Hematopoietic multipotent progenitor cell treated with erythropoietin and hydrocortisone succinate and interleukin-3 and kit ligand, for 4 days (in vitro differentiated cells): ENCODE measurements at regions not wholly inside any gene's neighbourhood (a gene's known extent, or its start where the extent isn't known, plus 50 kb on each side); places are given as distances from the start of the nearest gene placed in this dataset.

Source experiments
- DNase-seq: peaks from one replicate; pipeline ENCODE4 v3.0.0-alpha.2; 2015

DNA sequence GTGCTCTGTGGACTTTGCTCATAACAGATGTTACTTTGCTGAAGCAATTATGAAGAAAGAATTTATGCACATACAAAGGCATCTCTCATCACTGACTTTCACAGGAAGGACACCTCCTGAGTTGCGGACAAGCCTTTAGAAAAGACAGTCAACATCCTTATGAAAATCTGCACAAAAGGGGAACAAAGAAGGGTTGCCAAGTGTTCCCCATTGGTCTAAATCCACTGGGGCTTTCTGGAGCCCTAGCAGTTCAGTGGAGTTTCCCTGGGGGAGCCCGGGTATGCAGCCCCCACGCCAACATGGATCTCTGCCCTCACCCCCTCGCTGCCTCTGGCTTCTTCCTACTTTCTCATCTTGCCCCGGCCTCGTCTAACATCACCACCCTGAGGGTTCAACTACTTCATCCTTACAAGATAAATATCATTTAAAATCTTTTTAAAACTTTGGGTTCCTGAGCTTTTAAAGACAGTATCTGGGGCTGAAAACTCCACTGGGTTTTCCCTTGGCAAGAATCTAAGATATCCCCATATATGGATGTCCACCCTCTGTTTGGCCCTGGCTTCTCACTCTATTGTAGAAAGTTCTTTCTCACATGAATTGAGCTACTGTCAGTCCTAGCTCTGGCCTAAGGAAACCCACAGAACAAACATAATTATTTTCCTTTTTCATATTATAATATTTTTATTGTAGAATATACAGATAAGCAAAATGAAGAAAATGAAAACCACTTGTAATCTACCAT lies 207.9 kb upstream of the RGMA start:
- DNase-seq: no peak

DNA sequence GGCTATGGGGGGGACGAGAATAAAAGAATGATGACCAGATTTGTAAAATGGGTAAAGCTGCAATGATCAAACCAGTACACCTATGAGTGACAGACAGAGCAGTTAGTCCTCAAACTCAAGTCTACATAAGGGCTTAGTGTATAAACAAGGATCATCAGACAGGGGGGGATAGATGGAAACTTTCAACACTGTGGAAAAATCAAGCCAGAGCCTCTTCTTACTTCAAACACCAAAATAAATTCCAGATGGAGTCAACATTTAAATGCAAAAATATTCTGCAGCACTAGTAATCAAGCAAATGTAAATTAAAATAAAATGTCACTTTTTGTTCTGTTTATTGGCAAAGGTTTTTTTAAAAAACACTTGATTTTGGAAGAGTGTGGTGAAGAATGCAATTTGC lies 205.9 kb upstream of the RGMA start:
- no peak for DNase-seq

DNA sequence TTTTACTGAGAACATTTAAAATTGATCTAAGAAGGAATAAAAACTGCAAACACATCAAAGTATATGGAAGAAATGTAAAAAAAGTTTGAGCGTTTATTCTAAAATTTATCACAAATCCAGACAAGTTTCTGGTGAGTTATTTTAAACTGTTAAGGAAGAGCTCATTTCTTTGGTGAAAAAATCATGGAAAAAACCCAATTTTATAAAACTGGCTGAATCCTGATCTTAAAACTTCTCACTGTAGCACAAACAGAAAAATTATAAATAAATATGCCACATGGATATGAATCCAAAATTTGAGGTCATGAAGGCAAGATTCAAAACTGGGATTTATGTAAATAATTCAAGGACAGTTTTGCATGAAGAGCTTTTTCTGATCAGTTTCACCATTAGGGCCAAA lies 205.1 kb upstream of the RGMA start:
- no peak for DNase-seq

DNA sequence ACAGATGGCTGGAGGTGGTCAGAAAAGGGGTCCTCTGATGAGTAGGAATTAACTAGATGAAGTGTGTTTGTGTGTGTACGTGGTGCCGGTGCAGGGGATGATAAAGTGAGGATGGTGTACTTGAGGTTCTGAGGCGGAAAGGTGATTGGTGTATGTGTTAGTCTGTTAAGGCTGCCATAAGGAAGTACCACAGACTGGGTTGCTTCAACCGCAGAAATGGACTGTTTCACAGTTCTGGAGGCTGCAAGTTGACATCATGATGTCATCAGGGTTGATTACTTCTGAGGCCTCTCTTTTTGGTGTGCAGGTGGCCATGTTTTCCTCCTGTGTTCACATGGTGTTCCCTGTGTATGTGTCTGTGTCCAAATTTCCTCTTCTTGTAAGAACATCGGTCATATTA lies 202.4 kb upstream of the RGMA start:
- no peak for DNase-seq

DNA sequence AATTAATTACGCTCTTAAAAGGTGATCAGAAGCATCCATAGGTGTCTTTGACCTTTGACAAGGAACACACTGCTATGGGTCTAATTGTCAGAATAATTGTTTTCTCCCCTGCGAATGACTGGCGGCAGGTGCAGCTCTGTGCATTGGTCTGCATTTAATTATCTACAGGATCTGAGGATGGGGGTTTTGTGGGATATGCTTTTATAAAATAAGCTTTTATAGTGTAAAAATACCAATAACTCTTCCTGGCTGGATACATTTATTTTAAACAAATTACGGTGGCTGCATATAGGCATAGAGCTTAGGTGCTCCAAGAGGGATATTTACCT lies 201.6 kb upstream of the RGMA start:
- no peak for DNase-seq

DNA sequence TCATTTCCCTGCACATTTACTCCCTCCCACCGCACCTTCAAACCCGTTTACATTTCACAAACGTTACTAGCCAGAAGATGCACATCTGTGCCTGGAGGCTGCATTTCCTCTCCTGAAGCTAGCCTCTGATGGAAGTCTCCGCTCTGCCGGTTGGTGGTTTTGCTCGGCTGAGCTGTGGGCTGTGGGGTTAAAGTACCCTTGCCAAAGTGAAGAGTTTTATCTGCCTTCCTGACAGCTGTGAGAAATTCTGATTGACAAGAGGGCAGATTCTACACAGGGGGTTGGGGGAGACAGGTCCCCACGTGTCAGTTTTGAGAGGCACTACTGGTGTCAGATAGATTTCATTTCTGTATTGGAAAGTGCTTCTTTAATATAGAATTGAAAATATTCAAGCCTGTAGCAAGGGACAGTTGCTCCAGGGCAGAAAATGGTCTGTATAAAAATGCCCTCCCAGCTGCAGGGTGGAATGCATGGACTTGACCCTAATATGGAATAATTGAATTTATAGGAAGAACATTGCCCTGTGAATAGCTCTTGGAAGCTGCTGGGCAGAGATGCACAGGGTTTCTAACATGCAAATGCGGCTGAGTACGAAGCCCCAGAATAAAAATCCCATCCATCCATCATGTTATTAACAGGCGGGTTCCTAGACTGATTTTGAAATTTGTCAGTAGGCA lies 201.1 kb upstream of the RGMA start:
- peak; percentile 63 for DNase-seq

DNA sequence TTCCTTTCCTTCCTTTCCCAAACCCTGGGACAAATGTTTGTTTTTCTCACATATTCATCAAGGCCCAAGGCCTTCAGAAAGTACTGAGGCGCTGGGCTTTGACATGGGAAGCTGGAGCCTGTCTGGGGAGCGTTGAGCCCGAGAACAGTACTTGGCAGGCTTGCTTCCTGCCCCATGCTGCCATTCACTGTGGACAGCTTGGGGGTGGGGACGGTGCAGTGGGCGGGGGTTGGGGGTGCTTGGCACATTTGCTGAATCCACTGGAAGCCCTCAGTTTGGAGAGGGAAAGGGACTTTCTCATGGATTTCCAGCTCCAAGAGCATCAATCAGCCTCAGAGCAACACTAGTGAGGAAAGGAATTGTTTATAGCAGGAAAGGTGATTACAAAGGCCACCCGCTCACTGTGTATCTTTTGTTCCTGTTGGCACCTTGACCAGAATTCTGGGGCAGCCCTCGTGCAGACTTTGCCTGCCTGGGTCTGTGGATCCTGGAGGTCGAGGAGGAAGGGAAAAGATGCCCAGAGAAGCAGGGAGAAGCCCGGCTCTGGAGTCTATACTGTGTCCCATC lies 199.8 kb upstream of the RGMA start:
- no peak for DNase-seq

DNA sequence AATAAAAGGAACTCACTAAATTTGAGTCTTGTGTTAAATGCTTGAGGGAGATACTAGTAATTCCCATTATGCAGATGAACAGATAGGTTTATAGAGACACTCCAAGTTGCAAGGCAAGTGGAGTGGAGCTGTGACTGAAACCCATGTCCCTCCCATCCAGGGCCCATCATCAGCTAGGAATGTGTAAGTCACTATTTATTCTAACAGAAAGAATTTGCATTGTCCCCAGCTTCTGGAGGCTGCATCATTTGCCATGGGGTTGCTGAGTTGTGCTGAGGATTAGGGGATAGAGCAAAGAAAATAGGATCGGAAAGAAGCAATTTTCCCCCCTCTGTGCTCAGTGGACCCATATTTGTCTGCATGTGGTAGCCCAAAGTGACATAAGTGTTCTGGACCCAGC lies 197.4 kb upstream of the RGMA start:
- DNase-seq: no peak

DNA sequence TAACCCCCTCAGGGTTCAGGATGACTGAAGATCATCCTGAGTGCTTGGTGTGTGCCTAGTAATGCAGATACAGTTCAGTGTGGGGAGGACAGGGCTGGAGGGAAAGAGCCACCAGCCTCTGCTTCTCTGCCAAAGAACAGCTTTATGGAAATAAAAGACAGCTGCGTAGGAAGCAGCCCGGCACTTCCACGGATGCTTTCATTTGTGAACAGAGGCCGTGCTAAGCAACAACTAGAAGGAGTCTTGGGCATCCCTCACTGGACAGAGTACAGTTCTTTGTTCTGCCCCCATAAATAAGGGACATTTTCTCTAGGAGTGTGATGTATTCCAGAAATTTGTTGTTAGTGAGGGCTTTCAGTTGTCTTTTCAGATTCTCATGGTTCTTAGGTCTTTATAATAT lies 194.8 kb upstream of the RGMA start:
- no peak for DNase-seq

DNA sequence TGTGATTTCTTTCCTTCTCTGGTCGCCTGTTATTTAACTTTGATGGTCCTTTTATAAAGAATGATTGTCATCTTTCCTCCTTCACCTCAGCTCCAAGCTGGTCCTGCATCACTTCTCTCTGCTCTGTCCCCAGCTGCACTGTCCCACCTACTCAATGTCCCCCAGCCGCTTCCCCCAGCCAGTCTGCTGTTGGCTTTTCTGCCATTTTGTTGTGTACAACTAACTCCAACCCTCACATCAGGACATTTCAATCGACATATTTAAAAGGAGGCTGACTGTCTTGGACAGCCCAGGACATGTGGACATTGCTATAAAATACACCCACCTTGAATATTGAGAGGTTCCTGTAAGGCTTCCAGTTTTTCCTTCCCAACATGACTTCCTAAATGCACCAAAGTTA lies 193.8 kb upstream of the RGMA start:
- no peak for DNase-seq

DNA sequence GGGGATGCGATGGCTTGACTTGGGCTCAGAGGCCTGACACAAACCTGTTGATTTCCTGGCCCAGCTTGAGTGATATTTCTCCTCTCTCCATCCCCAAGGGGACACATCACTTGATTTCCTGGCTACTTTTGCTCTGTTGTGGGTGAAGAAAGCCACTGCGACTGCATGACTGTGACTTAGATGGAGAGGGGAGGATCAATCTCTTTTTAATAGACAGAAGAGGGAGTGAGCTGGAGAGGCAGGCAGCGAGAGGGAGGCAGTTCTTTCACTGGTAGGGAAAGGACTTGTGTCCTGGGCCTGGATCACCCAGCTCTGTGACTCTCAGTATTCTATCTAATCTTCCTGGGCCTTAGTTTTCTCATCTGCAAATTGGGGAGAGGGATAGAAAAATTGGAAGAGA lies 189.8 kb upstream of the RGMA start:
- DNase-seq: no peak

DNA sequence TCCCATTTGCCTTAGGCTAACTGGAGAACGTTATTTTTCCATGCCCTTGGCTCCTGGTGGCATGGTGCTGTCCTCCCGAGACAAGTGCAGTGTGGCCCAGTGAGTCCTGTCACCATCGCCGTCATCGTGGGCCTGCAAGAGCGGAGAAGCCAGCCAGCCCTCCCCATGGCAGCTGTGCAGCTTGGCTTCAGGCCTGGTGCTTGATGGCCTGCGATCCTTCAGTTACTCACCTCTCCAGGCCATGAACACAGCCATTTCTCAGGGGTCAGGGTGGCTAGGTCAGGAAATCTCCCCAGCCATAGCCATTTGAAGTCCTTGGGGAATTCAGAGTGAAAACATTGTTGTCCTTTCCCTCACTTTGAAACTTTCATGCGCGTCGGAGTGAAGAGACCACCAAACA lies 189.0 kb upstream of the RGMA start:
- no peak for DNase-seq

DNA sequence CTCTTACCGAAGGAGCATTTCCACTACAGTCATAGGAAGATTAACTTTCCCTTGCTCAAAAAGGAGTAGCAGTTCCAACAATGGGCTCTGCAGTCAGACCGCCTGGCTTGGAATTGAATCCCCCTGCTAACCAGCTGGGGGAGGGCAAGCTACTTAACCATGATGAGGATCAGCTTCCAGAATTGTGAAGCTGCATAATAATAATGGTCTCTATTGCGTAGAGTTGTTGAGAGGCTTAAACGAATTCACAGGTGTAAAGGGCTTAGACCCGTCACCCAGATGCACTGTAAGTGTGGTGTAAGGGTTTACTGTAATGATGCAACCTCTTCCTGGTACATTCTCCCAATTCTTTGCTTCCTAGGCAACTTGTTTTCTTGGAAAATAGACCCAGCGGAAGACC lies 185.2 kb upstream of the RGMA start:
- DNase-seq: no peak

DNA sequence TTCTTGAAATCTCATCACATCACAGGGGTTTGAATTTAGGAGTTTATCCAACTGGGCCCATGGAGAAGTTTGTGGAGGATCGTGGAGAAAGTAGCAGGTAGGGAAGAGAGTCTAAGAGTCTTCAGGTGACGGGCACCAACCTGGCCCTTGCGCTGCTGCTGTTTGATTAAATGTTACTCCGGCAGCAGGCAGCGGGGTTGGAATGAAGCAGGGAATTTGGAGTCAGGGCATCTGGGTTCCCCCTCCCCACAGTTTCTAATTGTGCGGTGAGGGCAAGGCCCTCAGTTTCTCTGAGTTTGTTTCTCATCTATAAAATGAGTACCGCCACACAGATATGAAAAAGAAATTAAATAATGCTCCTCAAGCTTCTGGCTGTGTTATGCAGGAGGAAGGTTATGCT lies 182.9 kb upstream of the RGMA start:
- no peak for DNase-seq

DNA sequence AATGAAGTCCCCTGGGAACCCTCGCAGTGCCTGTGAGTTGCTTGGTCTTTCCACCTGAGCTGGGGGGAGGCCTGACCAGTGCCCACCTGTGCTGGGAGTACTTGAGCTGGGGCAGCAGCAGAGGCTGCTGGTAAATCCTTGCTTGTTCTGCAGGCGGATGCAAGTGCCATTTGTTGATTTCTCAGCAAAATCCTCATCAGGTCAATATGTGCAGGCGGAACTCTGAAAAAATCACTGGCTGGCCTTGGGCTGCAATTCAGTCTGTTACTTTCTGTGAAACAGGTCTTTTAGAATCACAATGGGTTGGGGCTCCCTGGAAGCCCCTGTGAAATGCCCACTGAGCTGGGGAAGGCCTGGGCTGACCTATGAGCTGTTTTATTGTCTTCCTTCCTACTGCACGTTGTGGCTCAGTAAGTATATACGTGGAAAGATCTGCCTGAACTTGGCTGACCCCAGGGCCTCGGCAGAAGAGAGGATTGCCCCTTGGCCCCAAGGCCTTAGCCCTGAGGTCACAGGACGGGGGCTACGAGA lies 182.0 kb upstream of the RGMA start:
- no peak for DNase-seq

DNA sequence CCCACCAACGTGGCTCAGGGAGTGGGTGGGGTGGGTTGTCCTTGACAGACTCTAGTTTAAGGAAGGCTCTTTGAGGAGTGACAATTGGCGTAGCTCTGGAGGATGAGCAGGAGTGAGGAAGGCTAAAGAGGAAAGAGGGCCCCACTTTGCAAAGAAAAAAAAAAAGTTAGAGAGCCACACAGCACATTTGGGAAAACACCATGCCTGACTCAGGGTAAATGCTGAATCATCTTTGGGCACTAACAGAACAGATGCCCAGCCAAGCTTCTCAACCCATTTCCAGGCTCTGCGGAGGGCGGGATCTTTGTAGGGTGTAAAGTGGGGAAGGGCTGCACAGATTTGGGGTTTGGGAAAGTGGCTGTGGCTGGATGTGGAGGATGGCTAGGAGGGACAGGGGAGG lies 179.1 kb upstream of the RGMA start:
- no peak for DNase-seq

DNA sequence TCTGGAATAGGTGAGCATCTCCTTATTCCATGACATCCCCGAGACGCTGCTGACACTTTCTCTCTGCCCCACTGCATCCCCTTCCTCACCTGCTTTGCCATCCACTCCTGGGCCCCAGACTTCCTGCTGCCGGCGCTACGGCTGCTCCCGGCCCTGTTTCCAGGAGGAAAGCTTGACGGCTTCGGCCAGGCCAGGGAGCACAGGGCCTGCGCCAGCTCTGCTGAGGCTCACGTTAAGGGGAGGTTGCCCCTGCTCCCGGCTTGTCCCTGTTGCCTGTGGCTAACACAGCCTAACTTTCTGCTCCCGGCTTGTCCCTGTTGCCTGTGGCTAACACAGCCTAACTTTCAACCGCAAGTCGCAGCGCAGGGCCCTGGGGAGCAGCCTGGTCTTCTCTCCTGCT lies 177.3 kb upstream of the RGMA start:
- DNase-seq: no peak

DNA sequence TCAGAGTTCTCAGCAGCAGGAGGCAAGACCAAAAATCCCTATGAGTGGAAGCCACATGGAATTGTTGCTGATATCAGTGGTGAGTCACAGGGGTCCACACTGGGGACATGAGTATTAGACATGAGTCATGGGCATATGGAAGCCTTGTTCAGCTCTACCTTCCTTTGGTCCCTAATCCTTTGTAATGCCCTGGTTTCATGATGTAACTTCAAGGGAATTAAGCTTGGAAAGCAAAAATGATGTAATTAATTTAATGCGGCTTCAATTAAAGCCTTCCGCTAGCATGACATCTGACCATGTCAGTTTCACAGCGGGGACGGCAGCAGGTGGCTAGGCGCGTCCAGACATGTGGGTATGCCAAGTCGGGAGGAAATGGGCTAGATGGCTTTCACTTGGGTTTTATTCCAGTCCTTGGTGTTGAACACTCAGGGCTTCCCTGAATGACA lies 176.1 kb upstream of the RGMA start:
- DNase-seq: no peak

DNA sequence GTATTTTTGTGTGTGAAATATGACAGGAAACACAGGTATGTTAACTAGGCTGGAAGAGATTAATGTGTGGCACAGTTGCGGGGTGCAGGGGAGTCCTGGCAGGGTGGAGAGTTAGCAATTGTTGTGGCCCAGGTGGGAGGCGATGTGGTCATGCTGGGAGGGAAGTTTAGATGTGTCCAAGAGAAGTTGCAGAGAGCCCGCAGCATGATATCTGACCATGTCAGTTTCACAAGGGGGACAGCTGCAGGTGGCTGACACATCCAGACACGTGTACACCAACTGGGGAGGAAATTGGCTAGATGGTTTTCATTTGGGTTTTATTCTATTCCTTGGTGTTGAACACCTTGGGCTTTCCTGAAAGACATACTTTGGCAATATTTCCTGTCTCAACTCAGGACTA lies 172.8 kb upstream of the RGMA start:
- no peak for DNase-seq

DNA sequence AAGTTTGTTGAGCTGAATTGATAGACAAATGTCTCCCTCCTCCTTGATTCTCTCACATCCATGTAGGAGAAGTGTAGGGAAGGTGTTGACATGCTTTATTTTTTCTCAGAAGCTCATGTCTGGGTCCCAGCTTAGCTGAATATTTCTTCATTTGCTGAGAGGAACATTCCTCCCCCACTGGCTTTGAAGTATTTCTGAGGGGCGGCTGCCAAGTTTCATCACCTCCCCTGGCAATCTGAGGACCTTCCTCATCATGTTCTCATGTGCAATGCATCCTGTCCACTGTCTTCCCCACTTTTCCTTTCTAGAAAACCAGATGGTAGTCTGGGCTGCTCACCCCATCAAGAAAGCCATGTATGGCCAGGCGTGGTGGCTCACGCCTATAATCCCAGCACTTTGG lies 168.9 kb upstream of the RGMA start:
- DNase-seq: no peak

DNA sequence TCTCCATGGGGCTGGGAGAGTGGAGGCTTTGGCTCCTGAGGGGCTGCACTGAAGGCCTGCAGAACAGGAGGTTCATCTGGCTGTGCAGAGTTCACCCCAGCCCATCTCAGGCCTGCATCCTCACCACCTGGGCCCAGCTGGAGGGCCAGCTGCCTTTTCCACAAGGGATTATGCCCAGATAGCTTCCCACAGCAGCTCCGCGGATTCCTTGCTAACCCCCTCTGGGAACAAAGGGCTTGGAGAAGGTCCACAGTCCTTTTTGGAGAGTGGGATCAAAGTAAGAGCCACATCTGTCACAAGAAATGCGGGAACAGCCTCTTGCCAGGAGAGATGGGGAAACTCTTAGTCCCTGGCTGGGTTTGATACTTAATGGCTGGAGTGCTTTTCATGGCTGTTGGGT lies 164.7 kb upstream of the RGMA start:
- DNase-seq: no peak

DNA sequence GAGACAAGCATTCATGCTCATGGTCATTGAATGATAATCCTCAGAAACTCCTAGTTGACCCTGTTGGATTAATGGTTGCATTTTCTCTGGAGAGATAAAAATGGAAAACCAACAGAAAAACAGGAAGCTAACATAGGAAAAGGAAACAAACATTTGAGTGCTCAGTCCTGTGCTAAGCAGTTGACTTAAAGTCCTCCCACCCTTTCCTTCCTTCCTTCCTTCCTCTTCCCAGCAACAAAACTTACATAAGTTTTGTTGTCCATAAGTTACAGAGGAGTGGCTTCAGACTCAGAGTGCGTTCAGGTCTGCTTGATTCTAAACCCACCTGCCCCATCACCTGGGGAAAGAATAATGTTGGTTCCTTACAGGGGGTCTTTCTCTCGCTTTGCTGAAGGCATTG lies 163.8 kb upstream of the RGMA start:
- no peak for DNase-seq

DNA sequence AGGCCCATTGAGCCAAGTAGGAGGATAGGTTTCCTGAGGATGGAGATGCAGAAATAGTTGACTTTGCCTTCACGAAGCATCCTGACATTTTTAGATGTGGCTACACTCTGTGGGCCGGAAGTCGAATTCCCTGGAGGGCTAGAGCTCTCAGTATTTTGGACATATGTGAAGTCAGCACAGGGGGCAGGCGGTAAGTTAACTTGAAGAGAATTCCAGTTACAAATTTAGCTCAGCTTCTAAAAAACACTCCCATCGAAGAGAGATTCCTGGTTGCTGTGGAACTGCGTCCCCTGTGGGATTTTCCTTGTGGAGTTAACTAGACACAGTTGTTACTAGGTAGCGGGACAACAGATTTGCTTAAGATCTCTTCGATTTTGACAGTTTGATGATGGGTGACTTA lies 161.9 kb upstream of the RGMA start:
- DNase-seq: no peak

DNA sequence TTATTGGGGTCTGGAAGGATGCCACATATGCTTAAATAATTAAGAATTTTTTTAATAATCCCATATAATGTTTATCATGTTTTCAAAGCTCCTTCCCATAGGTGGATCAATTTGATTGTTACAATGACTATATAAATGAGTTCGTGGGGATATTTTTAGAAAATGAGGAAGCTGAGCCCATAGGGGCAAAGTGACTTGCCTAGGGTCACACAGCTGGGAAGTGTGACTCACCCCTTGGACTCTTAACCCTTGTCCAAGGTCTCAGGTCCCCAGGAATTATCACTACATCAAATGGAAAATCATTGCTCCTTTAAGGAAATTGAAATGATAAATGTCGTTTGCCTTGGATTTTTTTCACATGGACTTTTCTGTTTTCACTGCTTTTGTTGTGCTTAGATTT lies 161.2 kb upstream of the RGMA start:
- peak; percentile 28 for DNase-seq

DNA sequence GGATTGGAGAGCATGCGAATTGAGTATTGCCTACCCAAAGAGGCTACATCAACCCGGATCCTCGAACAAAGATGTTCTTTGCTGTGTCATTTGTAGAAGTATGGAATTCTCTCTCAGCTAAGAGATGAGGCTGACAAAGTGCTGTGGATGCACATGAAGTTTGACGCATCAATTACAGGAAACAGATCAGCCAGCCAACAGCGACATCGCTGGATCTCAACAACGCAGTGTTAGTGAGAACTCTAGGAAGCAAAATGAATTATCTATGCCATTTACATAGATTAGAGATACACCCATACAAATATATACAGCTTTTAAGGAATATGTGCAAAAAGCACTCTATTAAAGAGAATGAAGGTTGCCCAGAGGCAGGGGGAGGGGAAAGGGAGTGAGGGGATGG lies 160.6 kb upstream of the RGMA start:
- no peak for DNase-seq
